SIG-M5 treated with dmso at 0.1 percent for 504 hours (cell line): ENCODE measurements at regions not wholly inside any gene's neighbourhood (a gene's known extent, or its start where the extent isn't known, plus 50 kb on each side); places are given as distances from the start of the nearest gene placed in this dataset.
"Not testable (repeated sequence)": the region's sequence is repeated elsewhere in the genome, so short reads cannot be mapped to it uniquely, and the experiment has no call there.

Experiments used
- DNase-seq: peaks from one replicate; lab custom pipeline; 2025; ENCODE audit not compliant: unreplicated experiment; lab: John Stamatoyannopoulos, UW

DNA sequence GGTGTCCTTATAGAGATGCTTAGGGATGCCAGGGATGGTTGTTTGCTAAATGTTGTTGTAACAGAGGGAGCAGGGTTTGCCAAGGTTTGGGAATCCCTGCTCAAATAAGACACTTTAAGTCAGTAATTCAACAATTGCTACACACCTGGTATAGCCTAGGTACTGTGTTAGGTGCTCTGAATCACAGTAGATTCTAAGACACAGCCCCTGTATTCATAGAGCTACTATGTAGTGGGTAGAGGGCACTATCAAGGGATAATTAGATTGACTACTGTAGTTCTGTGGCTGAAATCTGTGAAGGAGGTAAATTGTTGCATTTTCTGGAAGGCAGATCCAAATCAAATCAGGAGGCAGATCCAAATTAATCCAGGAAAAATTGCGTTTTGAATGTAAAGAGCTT, 149.2 kb downstream of the C12orf75 start:
- DNase-seq: no peak

DNA sequence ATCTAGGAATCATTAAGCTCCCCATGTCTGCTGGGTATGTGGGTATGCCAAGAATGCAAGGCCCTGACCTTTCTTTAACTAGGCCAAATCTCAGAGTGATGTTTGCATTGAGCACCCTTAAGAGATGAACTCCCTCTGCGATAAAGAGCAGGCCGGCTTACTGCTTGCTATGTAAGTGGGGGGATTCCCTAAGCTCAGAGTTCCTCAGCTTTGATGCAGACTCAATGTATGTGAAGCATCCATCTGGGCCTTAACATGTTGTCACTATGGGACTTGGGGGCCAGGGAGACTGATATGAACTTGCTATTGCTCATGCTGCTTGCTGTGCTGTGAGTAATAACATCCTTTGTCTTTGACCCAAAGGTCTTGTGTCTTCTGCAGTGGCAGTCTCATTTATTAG, 149.7 kb downstream of the C12orf75 start:
- DNase-seq: no peak

DNA sequence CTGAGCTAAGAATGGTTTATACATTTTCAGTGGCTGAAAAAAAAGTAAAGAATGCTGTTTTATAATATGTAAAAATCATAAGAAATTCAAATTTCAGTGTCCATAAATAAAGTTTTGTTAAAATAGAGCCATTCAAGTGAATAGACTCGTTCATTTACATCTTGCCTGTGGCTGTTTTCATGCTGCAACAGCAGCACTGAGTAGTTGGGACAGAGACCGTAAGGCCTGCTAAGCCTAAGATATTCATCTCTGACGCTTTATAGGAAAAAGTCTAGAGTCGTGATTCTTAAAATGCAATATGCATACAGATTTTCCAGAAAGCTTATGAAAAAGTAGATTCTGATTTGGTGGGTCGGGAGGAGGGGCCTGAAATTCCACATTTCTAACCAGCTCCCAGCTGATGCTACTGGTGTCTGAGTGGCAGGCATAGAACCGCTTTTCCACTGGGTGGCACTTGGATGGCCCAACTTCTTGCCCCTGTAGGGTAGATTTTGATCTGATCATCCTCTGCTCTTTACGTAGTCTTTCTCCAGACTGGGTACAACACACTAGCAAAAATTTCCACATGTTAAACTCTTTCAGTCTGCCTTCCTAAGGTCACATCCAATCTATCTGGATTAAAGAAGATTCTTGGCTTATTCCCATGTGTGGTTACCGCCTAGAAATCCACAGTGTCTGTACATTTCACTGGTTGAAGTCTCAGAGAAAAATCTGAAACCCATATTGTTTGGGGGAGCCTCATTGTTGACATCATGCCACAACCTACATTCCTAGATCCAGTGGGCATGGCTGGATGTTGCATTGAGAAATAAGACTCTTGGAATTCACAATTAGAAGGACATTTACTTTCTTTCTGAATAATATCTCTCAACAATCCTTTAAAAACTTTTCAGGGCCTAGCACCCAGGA, 151.2 kb downstream of the C12orf75 start:
- no peak for DNase-seq

DNA sequence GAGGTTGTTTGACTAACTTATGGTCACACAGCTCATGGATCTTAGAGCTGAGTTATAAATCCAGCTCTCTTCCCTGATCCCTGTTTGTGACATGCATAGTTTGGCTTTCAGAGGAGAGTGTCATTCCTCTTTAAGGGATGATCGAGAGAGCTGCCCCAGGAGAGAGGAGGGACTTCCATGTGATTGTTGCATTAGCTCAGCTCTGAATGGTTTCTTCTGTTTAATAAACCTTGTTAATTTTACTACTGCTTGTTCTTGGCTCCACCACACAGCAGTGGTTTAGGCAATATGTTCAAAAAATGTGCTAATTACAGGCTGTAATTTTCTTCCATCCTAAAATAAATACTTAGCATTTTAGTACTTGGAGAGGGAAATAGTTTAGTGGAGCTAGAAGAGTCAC, 152.5 kb downstream of the C12orf75 start:
- no peak for DNase-seq

DNA sequence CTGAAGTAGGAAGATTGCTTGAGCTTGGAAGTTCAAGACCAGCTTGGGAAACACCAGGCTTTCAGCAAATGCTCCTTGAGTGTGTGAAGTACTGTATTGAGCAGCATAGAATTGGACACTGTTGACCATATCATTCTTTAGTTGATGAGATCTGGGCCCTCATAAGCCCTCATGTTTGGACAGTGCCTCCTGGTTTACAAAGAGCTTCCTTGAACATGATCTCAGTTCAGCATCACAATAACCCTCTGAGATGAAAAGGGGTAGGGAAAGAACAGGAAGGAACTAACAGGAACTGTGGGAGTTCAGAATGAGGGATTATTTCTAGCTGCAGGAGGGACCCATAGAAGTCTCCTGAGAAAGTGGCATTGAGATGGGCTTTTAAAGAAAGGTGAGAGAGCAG, 153.2 kb downstream of the C12orf75 start:
- no peak for DNase-seq

DNA sequence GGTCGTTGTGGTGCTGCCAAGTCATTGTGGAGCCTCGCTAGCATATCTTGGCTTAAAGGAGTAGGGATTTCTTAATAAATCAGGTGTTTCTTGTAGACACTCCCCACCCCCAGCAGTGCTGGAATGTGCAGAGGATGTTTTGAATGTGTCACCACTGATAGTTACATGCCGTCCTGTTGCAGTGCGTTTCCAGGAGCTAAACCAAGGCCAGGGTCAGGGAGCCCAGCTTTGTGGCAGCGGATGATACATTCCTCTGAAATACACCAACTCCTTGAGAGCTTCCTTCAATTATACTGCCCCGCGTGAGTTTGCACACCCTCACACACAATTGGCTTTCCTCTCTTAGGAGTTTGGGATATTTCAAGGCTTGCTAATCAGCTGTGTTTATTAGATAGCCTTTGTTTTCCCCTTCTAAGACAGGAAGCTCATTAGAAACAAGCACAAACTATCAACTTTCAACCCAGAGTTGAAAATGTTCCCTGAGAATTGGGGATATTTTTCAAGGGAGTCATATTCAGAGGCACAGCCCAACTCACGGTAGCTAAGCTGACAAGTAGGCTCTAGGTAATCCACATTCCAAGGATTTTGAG, 154.9 kb downstream of the C12orf75 start:
- DNase-seq: no peak

DNA sequence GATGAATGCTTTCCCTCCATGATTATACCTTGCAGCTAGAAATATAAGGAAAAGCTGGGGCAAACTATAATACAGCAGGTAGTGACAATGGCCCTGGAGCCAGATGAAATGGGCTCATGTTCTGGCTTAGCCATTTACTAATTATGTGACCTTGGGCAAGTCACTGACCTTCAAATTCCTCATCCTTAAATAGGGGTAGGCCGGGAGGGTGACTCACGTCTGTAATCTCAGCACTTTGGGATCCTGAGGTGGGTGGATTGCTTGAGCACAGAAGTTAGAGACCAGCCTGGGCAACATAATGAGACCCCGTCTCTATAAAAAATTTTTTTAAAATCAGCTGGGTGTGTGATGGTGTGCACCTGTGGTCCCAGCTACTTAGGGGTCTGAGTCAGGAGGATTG, 155.4 kb downstream of the C12orf75 start:
- no peak for DNase-seq

DNA sequence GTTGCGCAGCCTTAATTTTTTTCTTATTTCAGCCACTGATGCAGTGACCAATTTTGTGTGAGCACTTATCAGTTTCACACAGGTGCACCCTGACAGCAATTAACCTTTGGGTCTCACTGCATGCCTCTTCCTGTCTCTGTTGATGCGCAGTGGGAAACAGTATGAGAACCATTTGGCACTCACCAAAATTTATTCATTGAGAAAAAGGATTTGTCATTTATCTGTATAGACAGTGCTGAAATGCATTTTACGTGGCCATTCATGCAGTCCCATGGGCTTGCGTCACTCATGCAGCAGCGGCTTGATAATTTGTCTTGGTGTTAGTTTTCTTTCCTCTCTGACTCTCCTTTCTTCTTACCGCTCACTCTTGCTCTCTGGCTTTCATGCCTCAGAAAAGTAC, 157.5 kb downstream of the C12orf75 start:
- DNase-seq: no peak

DNA sequence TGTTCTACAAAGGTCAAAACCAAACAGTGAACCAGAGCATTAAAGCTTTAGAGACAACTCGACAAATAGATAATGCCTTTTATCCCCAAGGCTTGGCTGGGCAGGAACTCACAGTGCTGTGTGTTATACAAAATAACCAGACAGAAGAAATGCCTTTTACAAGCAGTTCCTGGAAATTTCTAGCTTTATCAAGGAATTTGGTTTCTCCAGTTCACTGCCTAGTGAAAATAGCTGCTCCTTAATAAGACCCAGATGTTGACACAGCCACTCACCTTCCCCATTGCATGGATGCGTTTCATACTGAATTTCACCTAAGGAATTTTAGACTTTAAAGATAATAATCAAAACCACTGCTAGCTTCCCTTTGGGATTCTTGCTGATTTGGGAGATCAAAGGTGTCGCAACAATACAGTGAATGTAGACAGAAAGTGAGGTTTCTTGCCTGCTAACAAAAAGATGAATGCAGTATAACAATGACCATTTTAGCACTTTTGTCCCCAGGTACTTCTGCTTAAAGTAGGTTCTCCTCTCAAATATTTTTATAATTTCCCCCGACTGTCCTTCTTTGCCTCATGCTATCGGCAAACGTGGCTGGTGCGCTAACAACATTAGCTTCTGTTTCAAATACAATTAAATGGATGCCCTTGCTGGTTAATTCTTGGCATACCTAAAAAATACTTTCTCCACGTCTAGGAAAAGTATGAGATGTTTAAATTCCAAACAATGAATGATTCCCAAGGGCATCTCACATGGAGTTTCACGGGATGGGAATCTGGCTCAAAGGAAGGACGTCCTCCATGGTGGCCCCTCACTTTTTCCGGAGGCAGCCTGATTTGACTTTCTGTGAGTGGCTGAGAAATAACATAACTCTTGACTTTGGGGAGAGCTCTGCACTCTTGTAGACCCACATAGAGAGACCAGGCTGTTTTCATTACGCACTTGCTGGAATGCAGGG, 162.4 kb downstream of the C12orf75 start:
- no peak for DNase-seq

DNA sequence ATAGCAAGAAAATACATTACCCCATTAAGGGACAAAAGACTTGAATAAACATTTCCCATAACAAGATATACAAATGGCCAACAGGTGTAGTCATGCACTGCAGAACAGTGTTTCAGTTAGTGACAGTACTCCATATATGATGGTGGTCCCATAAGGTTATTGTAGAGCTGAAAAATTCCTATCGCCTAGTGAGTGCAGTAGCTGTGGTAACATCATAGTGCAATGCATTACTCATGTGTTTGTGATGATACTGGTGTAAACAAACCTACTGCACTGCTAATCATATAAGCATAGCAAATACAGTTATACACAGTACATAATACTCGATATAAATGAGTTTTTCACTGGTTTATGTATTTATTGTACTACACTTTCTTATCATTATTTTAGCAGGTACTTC, 168.7 kb downstream of the C12orf75 start:
- DNase-seq: no peak

DNA sequence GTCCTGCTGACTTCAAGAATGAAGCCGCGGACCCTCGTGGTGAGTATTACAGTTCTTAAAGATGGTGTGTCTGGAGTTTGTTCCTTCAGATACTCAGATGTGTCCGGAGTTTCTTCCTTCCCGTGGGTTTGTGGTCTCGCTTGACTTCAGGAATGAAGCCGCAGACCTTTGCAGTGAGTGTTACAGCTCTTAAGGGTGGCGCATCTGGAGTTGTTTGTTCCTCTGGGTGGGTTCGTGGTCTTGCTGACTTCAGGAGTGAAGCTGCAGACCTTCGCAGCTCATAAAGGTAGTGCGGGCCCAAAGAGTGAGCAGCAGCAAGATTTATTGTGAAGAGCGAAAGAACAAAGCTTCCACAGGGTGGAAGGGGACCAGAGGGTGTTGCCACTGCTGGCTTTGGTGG, 170.2 kb downstream of the C12orf75 start:
- not testable (repeated sequence) for DNase-seq

DNA sequence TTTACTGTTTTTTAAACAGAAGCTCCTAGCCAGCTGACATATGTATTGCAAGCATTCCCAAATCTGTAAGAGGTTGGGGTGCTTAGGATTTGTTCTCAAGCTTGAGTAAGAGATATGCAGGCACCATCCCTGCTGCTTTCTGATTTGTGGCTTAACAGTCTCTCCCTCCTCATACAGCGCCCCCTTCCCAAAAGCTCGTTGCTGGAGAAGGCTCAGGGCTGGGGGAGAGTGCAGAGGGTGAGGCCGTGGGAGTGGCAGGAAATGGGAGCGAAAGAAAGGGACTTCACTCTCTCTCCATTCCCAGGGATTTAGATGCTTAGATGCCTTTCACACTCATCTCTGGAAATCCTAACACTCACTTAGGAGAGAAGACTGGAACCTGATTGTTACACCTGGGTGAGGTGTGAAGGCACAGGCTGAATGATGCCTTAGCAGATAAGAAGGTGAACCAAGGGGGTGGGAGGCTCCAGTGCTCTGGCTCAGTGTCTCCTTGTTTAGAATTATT, 172.0 kb downstream of the C12orf75 start:
- DNase-seq: no peak

DNA sequence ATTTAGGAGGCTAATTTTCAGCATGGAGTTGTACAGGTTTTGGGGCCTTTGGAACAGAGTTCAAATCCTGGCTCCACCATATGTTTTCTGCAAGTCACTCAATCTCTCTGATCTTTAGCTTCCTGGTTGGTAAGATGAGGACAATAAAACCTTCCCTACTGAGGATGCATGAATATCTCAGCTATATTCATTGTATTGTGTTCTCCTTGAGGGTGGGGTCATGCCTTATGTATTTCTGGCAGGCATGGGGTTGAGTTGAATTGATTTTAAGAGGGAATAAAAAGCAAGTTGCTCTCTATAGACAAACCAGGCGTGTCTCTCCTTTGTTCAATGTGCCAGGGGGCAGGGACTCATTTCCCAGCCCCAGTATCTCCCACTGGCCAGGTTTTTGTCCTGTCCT, 173.1 kb downstream of the C12orf75 start:
- DNase-seq: no peak

DNA sequence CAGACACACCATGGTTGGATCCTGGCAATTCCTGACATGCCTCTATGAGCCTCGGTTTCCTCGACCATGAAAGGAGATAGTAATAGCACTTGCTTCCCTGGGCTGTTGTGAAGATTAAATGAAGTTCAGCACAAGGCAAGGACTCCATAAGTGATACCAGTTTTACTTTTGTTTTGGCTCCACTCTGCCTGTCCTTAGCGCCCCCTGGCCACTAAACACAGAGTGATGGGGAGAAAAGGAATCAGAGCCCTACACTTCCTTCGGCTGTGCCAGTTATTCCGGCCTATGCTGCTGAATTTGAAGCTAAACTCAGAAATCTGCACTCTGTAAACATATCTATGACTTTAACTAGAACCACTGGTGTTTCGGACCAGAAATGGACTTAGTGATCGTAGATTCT, 173.8 kb downstream of the C12orf75 start:
- DNase-seq: no peak

DNA sequence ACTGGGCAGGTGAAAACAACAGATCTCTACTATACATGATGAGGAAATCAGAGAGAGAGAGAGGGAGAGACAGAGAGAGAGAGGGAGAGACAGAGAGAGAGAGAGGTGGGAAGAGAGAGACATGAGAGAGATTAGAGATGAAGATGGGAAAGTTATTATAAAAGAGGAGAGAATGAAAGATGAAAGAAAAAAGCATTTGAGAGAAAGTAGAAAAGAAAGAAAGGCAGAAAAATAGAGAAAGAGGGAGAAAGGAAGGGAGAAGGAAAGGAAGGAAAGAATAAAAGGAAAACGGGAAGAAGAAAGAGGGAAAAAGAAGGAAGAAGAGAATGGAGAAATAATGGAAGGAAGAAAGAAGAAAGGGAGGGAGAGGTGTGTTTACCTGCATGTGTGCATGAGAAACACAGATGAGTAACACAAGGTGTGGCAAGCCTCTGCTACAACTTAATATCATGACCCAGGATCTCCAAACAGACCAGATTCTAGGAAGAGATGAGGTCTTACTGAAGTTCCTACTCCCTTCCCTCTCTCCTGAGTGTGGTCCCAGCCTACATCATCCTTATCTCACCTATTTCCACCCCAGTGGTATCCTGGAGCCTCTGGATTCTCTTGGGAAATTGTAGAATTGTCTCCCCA, 176.3 kb downstream of the C12orf75 start:
- DNase-seq: no peak

DNA sequence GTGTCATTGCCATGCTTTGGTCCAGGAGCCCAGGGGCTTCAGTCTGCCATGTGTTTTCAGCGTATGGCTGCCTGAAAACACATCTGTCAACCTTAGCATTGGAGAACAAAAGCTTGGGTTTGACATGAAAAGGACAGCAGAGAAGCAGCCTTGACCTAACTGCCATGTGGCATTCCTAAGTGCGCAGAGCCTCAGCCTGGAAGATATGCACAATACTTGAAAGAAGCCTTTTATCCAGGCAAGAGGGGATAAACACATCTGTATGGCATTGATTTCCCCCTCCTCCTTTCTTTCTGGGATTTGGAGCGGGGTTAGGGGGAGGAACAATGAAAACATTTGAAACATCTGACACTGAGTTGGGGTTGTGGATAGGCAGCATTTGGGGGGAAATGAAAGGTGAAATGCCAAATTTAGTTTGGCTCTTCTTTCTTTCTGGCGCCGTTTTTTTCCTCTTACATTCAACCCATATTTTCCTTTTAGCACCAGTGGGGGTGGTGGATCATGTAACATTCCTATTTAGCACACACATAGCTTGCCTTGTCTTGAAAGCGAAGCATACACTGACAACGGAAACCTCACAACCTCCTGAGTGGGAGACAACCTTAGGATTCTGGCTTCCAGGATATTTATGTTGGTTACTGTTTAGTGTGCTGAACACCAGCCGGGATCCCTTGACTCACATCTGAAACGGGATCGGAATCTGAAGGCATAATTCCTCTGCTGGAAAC, 177.0 kb downstream of the C12orf75 start:
- no peak for DNase-seq

DNA sequence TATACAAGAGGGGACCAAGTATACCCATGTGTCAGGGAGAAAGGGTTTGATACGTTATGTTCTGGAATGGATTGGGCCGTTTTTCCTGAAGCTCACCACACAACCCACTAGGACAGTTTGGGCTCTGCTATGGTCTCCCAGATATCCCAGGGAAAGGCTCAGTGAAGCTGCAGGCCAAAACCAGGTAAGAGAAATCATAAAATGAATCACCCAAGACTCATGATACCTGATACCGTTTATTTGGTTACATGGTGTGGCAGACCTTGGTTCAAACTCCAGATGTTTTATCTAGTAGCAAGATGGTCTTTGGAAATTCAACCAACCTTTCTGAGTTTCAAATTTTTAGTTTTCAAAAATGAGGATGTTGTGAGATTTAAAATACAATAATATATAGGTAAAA, 177.6 kb downstream of the C12orf75 start:
- no peak for DNase-seq

DNA sequence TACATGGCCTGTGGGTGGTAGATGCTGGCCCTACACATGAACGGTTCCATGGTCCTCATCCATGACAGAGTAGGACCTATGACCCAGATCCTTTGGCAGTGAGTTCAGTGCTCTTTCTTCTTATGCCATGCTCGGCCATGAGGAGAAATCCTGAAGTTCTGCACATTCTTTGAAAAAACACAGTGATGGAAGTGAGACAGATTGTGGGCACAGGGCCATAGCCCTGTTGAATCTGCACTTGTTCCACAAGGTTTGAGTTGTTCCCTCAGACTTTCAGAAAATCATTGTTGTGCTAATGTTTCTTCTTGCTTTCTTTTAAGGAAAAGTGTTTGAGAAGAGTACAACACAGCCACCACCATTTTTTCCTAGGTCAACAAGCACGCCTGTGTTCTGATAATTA, 180.0 kb downstream of the C12orf75 start:
- no peak for DNase-seq

DNA sequence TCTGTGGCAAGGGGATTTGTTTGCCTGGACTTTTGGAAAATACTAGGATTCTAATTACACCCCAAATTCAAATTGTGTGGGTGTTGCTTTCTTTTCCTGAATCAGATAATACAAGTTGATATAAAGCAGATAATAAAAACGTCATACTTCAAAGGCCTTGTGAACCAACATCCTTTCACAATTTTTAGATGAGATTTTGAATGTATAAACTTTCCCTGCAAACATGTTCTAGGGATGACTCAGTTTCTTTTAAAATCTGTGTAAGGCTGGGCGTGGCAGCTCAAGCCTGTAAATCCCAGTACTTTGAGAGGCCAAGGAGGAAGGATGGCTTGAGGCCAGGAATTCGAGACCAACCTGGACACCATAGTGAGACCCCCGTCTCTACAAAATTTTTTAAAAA, 182.4 kb downstream of the C12orf75 start:
- DNase-seq: not testable (repeated sequence)

DNA sequence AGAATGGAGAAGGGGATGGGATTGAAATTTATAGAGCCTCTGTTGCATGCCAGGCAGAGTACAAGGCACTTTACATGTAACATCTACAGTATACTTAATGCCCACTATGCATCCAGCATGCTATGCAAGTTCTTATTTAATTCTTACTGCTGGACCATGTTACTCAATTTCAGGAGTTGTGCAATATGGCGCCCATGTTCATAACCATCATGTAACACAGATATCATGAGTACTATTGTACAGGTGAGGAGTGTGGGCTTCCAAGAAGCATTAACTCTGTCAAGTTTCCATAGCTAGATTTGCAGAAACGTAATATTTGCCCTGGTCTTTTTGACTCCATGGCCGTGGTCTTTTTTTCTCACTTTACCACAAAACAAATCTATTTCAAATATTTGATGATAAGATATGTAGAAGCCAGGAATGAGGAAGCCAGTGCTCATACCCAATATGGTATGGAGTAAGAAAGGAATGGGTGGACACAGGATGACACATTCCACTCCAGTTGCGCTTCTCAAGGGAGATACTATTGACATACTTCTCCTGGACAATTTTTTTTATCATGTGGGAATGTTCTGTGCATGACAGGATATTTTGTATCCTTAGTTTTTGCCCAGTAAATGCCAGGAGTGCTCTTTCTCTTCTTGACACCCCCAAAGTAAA, 191.8 kb downstream of the C12orf75 start:
- DNase-seq: no peak
